ENCODE measurements at regions not wholly inside any gene's neighbourhood (a gene's known extent, or its start where the extent isn't known, plus 50 kb on each side); places are given as distances from the start of the nearest gene placed in this dataset.

- no peak for TF ChIP-seq CTCF (IDR thresholded peaks at IDR 0.05)
- no peak for TF ChIP-seq POLR2A (IDR thresholded peaks at IDR 0.05)
These were observed 128.7 kb upstream of the SLC10A2 start for GRCh38 chr13:103194871-103195270.
